Stimulated activated CD4-positive, alpha-beta T cell treated with anti-CD3 and anti-CD28 coated beads, Interleukin-15, amount 100 ng/mL, for 1 hour (primary cell): ENCODE measurements at regions not wholly inside any gene's neighbourhood (a gene's known extent, or its start where the extent isn't known, plus 50 kb on each side); places are given as distances from the start of the nearest gene placed in this dataset.
"Not testable (repeated sequence)": the region's sequence is repeated elsewhere in the genome, so short reads cannot be mapped to it uniquely, and the experiment has no call there.

Experiments used
- DNase-seq, 2 donors: peaks; one replicate each; pipeline ENCODE4 v3.0.0-alpha.2; 2020; ENCODE audit warnings: low read depth in 1 of 2, low spot score in 1 of 2

GRCh38 chr2:17257189-17257909, 260.9 kb downstream of the RAD51AP2 start:
- no peak for DNase-seq

GRCh38 chr2:17255071-17255470, 263.2 kb downstream of the RAD51AP2 start:
- DNase-seq = no peak

- no peak for DNase-seq
Observed at GRCh38 chr2:17254421-17254820, 263.8 kb downstream of the RAD51AP2 start.

GRCh38 chr2:17252258-17252657, 266.0 kb downstream of the RAD51AP2 start:
- DNase-seq = no peak

GRCh38 chr2:17251171-17251570, 267.1 kb downstream of the RAD51AP2 start:
- no peak for DNase-seq

GRCh38 chr2:17249249-17249648, 269.0 kb downstream of the RAD51AP2 start:
- DNase-seq = no peak

- DNase-seq = no peak
Observed at GRCh38 chr2:17245906-17246305, 272.3 kb downstream of the RAD51AP2 start.

GRCh38 chr2:17242813-17243485, 275.3 kb downstream of the RAD51AP2 start:
- DNase-seq = no peak

- DNase-seq = no peak
Observed at GRCh38 chr2:17239550-17239949, 278.7 kb downstream of the RAD51AP2 start.

- no peak for DNase-seq
Observed at GRCh38 chr2:17235167-17235566, 283.1 kb downstream of the RAD51AP2 start.

- no peak for DNase-seq
Observed at GRCh38 chr2:17232776-17233556, 285.3 kb downstream of the RAD51AP2 start.

- no peak for DNase-seq
Observed at GRCh38 chr2:17231394-17231965, 286.8 kb downstream of the RAD51AP2 start.

- DNase-seq = no peak
Observed at GRCh38 chr2:17229414-17229813, 288.8 kb downstream of the RAD51AP2 start.

GRCh38 chr2:17228461-17228860, 289.8 kb downstream of the RAD51AP2 start:
- no peak for DNase-seq

- no peak for DNase-seq
Observed at GRCh38 chr2:17227856-17228255, 290.4 kb downstream of the RAD51AP2 start.

- DNase-seq = no peak
Observed at GRCh38 chr2:17226941-17227490, 291.2 kb downstream of the RAD51AP2 start.

- no peak for DNase-seq
Observed at GRCh38 chr2:17223211-17223610, 295.0 kb downstream of the RAD51AP2 start.

- DNase-seq = no peak
Observed at GRCh38 chr2:17208511-17208910, 309.7 kb downstream of the RAD51AP2 start.

GRCh38 chr2:17206771-17207170, 311.5 kb downstream of the RAD51AP2 start:
- DNase-seq = no peak

- DNase-seq = not testable (repeated sequence)
Observed at GRCh38 chr2:17204214-17204613, 314.0 kb downstream of the RAD51AP2 start.

- DNase-seq = not testable (repeated sequence)
Observed at GRCh38 chr2:17202628-17203027, 315.6 kb downstream of the RAD51AP2 start.
